Right kidney (tissue), 1 donor: ENCODE measurements at regions not wholly inside any gene's neighbourhood (a gene's known extent, or its start where the extent isn't known, plus 50 kb on each side); places are given as distances from the start of the nearest gene placed in this dataset.
"Not testable (repeated sequence)": the region's sequence is repeated elsewhere in the genome, so short reads cannot be mapped to it uniquely, and the experiment has no call there.

ENCODE experiments used
- DNase-seq: peaks from one replicate; pipeline ENCODE4 v3.0.0-alpha.2; 2016

DNA sequence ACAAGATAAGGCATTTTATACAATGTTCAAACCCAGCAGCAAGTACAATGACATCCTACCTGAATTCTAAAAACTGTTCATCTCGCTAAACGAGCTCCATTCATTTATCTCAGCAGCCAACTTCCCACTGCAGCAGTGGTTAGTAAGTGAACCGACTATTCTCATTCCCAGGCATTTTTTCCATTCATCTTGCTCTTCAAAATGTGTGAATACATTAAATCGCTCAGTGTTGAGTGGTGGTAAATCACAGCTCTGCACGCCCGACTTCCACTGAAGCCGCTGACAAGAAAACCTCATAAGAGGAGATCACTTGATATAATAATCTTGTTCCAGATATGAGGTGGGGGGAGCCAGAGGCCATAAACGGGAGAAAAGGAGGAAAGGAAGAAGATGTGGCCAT is 746.2 kb upstream of the USP15 start:
- DNase-seq: no peak

DNA sequence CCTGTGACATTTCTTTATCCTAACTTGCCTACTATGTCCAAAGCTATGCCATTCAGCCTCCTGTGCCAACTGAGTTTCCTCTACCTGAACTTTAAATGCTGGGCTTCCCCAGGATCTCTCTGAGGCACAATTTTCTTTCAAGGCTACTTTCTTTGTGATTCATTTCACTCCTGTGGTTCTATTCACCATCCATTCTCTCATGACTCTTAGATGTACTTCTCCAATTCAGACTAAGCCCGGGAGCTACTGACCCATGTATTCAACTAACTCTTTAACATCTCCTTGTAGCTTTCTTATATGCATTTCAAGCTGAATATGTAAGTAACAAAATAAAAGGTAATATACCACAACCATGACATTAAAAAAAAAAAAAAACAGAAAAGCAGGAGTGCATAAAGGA is 738.9 kb upstream of the USP15 start:
- DNase-seq: no peak

DNA sequence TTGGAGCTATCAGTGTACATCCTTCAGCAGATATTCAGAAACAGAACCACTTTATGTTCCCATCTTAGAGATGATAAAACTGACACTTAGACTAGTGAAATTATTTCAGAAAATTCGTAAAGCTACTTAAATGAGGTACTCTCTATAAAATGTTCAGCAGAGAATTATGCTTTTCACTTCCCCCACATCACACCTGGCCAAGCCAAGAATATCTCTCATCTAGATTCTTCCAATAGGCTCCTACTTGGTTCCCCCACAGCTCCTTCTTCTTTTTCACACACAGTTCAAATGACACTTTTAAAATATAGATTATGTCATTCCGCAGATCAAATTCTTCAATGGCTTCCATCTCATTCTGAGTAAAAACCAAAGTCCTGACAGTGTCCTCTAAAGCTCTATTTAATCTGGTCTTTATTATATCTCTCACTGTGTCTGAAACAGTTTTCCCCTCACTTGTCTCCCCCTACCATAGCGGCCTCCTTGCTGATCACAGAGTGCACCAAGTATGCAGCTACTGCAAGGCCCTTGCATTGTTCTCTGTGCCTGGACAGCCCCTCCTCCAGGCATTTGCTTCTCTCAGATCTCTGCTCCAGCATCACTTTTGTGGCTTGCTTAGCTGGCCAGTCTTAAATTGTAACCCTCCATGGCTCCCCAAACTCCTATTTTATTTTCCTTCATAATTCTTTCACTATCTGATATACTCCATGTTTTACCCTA is 736.8 kb upstream of the USP15 start:
- no peak for DNase-seq

DNA sequence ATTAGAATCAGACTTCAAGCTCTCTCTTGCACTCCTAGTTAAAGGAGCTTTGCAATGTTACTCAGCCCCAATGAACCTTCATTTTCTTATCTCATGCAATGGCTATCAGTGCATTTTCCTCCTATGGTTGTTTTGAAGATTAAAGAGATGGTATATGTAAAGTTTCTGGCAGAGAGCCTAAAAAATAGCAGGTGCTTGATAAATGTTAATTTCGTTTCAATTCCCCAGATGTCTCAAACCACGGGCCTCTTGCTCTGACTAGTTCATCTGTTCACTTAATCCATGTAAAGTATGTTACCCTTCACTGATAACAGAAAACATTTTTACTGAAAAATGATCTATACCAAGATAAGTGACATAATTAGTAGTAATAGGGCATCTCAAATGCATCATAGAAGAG is 735.4 kb upstream of the USP15 start:
- no peak for DNase-seq

DNA sequence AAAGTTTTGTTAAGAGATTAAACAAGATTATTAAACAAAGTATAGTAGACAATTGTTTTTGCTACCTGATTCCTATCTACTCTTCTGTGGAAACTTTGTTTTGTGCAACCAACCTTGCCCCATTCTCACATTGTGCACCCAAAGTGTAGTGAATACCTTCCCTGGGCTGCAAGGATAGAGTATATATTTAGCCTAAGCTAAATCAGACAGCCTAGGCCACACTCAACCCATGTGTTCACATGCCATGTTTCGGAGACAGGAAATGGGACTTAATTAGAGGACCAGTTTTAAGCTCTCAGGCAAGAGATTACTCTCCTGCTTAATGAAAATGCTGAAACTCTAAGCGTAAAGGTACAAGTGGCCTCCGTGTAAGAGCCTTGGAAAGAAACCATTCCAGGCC is 734.9 kb upstream of the USP15 start:
- no peak for DNase-seq

DNA sequence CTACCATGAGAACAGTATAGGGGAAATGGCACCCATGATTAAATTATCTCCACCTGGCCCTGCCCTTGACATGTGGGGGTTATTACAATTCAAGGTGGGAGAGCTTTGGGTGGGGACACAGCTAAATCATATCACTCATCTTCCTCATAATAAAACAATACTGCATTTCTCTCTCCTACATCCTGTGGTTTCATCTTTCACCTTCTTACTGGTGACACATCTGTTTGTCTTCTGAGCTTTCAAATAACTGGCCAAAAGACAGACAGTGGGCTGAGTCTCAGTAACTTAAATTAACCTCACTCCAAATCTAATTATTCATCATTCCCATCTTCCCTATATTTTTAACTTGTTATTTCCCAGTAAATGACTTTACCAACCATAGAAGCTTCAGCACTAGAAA is 729.7 kb upstream of the USP15 start:
- no peak for DNase-seq

DNA sequence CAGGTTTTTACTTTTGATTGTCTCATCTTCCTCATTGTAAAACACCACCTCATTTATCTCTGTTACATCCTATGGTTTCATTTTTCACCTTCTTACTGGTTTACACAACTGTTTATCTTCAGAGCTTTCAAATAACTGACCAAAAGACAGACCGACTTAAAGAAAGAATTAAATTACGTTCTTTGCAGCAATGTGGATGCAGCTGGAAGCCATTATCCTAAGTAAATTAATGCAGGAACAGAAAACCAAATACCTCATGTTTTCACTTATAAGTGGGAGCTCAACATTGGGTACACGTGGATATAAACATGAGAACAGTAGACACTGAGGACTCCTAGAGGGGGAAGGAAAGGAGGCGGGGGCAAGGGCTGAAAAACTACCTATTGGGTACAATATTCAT is 729.0 kb upstream of the USP15 start:
- no peak for DNase-seq

DNA sequence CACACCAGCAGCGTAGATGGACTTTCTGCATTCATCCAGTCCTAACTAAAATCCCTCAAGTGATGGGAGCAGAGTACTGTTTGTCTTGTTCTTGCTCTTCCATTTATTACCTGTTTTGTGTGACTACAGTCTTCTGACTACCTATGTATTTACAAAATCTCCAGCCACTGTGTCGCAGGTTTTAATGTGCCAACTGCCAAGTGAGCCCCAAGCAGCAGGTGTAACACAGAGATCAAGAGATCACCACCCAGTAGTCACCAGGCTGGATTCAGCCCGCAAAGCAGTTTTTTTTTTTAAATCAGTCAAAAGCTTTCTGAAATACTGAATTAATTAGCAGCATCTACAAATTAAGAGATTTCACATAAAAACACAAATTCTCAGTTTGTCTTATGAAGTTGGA is 724.1 kb upstream of the USP15 start:
- DNase-seq: no peak

DNA sequence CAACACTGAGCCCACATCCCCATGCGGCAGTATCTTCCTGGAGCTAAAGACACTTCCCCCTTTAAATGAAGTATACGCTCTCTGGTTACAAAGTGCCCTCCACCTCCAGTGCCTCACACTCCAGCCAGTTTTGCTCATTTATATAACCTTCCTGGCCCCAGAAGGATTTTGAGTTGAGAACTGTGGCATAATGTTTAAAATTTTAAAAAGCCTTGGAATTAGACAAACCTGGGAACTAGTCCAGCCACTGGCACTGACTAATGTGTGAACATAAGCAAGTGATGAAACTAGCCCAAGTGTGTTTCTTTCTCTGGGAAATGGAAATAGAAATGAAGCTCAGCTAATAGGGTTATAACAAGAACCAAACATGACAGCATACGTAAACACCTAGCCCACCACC is 723.7 kb upstream of the USP15 start:
- no peak for DNase-seq

DNA sequence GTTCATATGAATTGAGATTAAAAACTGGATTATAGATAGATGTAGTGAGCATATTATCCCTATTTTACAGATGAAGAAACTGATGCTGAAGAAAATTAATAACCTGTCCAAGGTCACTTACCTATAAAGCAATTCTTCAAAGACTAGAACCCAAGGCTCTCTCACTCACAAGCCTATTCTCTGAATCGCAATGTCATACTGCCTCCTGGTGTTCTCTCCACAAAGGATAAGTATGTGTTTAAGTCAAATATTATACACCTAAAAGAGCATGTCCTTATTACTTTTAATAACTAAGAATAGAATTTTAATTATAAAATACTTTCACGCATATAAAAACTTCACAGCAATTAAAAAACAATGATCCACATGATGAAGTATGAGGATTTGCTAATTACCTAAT is 721.3 kb upstream of the USP15 start:
- no peak for DNase-seq

DNA sequence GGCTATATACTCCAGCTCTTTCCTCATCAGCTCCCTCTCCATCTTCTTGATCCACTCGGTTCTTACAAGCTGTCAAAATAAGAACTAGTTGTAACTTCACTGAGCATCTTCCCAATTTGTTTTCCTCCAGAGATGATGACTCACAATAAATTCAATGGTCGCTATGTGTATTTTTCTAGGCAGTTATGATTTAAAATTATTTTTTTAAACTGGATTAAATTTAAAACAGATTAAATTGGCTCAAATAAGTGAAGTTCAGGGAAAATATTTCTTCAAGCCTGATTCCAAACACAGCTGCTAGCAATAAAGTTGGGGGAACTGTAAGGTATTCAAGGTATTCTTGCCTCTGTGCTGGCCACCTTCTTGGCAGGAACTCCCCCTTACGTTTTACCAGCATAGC is 717.7 kb upstream of the USP15 start:
- DNase-seq: no peak

DNA sequence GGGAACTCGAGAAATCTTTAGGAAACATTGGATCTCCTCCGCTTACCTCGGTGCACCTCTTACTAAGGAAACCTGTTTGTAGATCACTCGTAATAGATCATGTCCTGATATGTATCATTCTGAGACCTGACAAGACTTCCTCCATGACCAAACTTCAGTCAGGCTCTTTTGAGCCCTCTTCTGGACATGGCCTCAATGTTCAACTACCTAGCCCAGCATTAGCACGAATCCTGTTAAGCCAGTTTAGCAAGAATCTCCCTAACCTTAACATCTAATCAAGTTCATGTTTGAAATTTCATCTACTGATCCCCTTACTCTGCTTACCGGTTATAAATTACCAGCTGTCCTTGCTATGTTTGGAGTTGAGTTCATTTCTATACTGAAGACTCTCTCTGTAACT is 713.9 kb upstream of the USP15 start:
- no peak for DNase-seq

DNA sequence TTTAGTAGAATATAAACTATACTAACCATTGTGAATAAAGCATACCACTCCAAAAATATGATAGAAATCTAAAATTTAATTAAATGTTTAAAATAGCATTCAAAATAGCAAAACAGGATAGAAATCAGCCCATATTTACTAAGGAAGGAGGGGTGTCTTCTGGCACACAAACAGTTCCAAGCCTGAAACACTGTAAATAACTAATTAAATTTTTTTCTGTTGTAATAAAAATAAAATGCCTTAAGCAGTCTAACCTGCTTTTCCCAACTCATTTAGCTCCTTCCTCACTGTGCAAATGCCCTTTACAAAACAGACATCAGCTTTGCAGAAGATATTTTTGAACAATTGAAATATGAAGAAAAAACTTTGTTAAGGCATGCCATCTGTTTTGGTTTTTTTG is 707.1 kb upstream of the USP15 start:
- no peak for DNase-seq

DNA sequence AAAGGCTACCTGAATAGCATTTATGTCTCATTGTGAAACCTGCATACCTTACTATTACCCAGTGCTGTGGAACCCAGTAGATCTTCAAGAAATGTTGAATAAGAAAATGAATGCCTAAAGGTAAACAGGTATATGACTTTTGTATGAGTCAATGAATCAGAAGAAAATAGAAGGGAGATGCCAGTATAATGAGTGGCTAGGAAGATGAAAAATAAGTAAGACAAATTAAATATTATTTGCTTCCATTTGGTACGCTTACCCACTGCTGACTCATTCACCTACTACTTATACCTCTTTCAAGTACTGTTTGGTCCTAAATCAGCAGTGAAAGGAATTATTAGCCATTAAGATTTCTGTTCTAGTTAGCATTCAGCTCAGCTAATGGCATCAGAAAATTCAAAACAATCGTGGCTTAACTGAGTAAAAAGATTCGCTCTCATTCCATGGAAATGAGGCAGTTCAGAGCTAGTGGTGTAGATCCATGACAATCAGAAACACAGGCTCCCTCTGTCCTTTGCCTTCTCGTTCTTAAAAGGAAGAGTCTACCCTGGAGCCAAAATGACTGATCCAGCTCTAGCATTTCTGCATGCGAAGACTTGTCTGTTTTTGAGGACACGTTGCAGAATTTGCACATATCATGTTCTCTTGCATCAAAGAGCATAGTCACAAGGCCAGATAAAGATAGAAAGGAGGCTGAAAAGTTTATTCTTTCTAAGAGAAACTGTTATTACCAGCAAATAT is 705.8 kb upstream of the USP15 start:
- no peak for DNase-seq

DNA sequence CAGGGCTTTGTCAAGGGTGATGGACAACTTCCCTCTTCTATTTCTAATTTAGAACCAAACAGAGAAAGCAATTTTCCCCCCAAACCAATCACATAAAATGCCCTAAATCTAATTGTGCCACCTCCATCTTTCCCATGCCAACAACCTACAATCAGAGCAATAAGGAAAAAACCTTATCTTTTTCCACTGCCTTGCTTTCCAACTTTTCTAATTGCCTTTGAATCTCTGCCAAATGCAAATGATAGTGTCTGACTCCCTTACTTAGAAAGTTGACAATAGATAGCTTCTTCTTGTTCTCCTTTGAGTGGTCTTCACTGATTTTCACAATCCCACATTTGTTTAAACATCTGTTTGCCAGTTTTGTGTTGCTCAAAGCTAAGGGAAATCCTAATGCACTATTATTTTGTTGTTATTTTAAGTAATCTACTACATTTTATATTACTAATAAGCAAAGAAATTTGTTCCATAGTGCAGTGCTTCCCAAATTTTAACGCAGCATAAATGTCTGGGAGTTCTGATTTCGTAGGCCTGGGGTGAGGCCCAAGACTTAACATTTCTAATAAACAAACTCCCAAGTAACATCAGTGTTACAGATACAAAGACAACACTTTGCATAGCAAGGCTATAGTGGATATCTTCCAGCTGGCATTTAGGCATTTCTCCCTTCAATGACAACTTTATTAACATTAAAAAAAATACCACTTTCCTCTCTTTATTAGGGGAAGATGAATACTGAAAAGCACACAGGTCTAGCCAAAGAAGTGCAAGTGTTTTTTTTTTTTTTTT is 696.3 kb upstream of the USP15 start:
- no peak for DNase-seq

DNA sequence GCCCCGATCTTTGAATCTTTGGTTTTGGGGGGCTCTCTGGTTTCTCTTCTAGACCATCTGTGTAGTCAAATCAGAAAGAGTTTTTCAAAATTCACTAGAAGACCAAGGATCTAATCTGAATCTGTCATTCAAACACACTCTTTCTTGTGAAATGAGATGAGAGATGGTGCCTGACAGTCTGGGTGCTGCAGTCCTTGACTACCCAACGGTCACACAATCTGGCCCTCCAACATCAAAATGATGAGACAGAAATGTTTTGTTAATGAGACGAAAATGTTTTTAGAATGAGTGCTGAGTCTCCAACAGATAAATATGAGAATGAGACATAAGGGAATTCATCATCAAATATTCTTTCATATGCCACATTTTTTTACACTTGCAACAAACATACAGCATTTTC is 695.7 kb upstream of the USP15 start:
- DNase-seq: no peak

DNA sequence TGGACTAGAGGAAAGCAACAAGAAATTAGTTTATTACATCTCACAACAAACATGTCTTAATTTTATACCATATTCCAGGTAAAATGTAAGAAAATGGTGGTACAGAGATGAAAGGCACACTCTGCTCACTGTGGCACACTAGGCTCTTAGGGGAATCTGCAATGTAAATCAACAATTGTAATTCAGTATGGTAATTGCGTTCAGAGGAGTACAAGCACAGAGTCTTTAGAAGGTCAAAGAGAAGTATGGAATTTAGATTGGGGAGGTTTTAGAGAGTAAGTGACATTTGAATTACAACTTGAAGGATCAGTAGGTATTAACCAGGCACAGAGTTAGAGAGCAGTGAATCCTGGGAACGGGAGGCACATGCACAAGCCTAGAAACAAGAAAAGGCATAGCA is 694.0 kb upstream of the USP15 start:
- DNase-seq: no peak

DNA sequence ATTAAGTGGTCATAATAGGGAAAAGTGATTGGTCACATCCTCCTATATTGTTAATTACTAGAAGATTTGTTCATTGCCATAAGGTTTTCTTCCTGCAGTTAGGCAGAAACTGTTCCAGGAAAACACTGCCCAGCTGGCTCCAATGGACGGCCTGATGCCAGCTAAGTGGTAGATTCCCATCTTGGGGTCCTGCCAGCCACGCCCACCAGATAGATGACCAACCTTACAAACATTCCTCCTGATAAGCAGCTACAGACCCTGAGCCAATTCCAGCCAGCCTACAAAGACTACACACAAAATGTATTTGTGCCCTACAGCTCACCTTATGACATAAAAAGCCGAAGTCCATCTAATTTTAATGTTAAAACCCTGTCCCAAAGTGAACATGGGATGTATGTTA is 685.9 kb upstream of the USP15 start:
- DNase-seq: no peak

DNA sequence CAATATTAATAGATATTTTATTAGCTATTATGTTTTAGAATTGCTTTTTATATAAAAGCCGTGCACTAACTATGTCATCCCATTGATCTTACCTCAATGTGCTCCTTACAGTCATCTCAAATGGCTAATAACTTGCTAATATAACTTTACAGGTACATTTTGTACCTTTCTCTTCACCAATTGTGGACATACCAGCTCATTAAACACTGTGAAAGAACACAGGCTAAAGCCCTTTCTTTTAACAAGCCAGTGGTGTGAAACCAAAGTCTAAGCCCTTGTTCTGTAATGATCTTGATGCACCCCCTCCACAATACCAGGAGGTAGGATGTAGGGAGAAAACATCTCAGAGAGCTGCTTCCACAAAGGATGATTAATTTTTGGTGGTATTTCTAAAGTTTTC is 675.3 kb upstream of the USP15 start:
- no peak for DNase-seq

DNA sequence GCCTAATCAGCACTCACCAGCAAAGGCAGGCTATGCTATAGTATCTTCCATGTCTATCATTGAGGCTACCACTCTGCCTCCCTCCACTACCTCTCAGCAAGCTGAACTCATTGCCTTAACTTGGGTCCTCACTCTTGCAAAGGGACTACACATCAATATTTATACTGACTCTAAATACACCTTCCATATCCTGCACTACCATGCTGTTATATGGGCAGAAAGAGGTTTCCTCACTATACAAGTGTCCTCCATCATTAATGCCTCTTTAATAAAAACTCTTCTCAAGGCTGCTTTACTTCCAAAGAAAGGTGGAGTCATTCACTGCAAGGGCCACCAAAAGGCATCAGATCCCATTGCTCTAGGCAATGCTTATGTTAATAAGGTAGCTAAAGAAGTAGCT is 669.3 kb upstream of the USP15 start:
- DNase-seq: not testable (repeated sequence)

DNA sequence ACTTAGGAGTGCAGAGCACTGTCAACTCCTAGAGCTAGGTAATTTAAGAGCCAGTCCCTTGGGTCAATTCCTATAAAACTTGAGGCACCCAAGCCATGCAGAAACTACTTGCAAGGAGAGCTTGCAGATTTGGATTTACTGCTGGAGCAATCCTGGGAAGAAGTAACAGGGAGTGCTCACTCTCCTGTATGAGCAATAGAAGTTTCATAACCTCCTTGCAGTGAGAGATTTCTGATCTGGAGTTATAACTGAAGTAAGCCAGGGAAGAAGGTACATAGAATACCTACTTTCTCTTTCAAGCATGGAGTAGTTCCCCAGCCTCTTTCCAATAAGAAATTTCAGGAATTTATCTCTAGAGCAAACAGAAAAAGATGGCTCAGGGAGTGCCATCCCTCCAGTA is 650.1 kb upstream of the USP15 start:
- no peak for DNase-seq

DNA sequence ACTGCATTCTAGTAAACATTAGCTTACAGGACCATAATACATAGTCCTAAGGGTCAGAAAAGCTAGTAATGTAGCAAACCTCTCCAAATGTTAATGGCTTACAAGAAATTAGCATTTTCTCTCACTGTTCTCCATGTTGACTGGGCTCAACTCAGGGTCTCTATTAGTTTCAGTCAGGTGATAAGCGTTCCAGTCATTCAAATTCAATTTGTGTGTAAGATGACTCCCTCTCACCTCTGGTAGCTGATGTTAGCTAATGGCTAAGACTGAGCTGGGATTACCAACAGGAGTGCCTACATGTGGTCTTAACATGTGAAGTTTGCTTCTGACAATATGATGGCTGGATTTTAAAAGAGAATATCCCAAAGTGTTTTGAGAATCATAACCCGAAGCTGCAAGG is 630.5 kb upstream of the USP15 start:
- no peak for DNase-seq

DNA sequence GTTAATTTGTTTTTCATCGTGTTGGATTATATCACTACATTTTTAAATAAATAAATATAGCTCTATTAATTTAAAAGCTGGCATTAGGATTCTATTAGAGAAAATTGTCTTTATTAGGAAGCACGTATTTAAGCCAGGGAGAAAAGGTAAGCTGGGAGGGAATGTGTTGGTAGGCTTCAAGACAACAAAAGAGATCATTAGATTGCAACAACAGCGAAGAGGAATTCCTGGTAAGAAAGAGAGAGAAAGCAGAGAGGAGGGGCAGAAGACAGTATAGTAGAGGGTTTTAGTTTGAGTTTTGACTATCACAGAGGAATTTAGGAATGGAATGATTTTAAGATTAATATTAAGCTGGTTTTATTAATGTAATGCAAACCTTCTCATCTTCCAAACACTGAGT is 613.6 kb upstream of the USP15 start:
- DNase-seq: no peak

DNA sequence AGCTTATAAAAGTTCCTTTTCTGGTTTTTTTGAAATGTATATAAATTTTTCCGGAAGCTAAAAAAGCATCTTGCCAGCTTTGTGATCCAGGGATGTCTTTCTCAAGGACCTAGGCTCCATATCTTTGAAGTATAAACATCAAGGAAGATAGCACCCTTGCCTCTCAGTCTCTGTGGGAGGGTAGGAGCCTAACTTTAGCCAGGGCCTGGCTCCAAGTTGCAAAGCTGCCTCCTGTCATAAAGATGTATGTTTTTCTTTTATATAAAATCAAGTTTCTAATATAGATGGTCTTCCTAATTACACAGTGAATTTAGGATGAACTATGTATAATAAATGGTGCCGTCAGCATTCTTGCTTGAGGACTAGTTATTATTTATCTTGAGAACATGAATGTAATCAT is 612.6 kb upstream of the USP15 start:
- DNase-seq: no peak
